HPDE6-E6E7 (cell line): ENCODE measurements at regions not wholly inside any gene's neighbourhood (a gene's known extent, or its start where the extent isn't known, plus 50 kb on each side); places are given as distances from the start of the nearest gene placed in this dataset.
"Not testable (repeated sequence)": the region's sequence is repeated elsewhere in the genome, so short reads cannot be mapped to it uniquely, and the experiment has no call there.

Source experiments
- DNase-seq: peaks from one replicate; pipeline ENCODE4 v3.0.0; 2011; ENCODE audit warnings: missing footprints; ENCODE audit errors: extremely low spot score

GRCh38 chr19:23474761-23475160 is 79.5 kb upstream of the ZNF91 start:
- DNase-seq: no peak

GRCh38 chr19:23474172-23474571 is 78.9 kb upstream of the ZNF91 start:
- no peak for DNase-seq

GRCh38 chr19:23470873-23471545 is 75.7 kb upstream of the ZNF91 start:
- DNase-seq: no peak

- DNase-seq: not testable (repeated sequence)
Measured at GRCh38 chr19:23464349-23464748, 69.1 kb upstream of the ZNF91 start.

- no peak for DNase-seq
Measured at GRCh38 chr19:23461120-23461519, 65.8 kb upstream of the ZNF91 start.

- peak; percentile 49 for DNase-seq
Measured at GRCh38 chr19:23460656-23461055, 65.4 kb upstream of the ZNF91 start.
